Activated naive CD8-positive, alpha-beta T cell treated with anti-CD3 and anti-CD28 coated beads for 36 hours (primary cell): ENCODE measurements at regions not wholly inside any gene's neighbourhood (a gene's known extent, or its start where the extent isn't known, plus 50 kb on each side); places are given as distances from the start of the nearest gene placed in this dataset.
"Not testable (repeated sequence)": the region's sequence is repeated elsewhere in the genome, so short reads cannot be mapped to it uniquely, and the experiment has no call there.

ENCODE experiments used
- DNase-seq: peaks from one replicate; pipeline ENCODE4 v3.0.0; 2021
- H3K27ac Mint-ChIP-seq: one replicate; pipeline ENCODE4 v1.8.0; 2022; ENCODE audit warnings: mild to moderate bottlenecking, moderate library complexity, mixed read lengths
- H3K27me3 Mint-ChIP-seq: one replicate; pipeline ENCODE4 v1.8.0; 2022; ENCODE audit warnings: mild to moderate bottlenecking, mixed read lengths
- H3K36me3 Mint-ChIP-seq: one replicate; pipeline ENCODE4 v1.8.0; 2021; ENCODE audit warnings: mild to moderate bottlenecking, mixed read lengths
- H3K4me1 Mint-ChIP-seq: one replicate; pipeline ENCODE4 v1.8.0; 2021; ENCODE audit warnings: mixed read lengths
- H3K4me3 Mint-ChIP-seq: one replicate; pipeline ENCODE4 v1.8.0; 2022; ENCODE audit warnings: mild to moderate bottlenecking, moderate library complexity, mixed read lengths
- H3K9me3 Mint-ChIP-seq: one replicate; pipeline ENCODE4 v1.8.0; 2022; ENCODE audit warnings: mixed read lengths

DNA sequence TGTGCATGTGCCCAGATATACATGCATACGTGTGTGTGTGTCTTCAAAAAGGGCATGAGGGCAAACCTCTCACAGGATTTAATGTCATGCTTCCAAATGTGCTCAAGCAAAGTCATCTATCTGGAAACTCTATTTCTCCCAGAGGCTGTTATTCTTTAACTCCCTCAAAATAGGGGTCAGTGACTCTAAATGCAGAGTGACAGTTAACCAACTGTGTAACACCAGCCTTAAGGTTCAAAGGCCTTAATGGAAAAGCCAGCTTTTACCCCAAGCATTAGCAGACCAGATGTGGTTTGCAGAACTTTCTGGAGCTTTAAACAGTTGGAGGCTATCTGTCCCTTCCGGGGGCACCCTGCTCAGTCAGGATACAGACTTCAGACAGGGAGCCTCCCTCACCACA is 70.4 kb upstream of the SLC7A14 start:
- Mint-ChIP-seq H3K4me3 (no peak overlapping the region), H3K27me3 (peaks cover 16% of the 10 kb centered on the region), H3K4me1 (no peaks in the 10 kb centered on the region), H3K27ac (no peak overlapping the region), H3K36me3 (no peaks in the 10 kb centered on the region), H3K9me3 (no peaks in the 10 kb centered on the region)
- DNase-seq: no peak

DNA sequence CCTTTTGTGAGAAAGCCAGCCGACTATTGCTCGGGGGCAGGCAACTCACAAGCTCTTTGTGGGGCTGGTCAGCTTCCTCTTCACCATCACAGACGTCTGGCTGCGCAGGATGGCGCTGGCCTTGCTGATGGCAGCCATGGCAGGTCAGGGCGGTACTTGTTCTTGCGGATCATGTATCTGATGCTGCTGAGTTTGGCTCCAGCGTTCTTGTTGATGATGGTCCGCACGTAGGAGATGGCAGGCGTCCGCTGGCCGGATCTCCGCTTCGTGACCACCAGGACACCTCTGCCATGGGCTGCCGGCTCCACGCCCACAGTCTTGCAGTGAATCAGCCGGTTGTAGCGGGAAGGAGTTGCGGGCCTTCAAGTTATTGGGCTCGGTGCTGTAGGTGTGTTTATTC is 67.9 kb upstream of the SLC7A14 start:
- Mint-ChIP-seq H3K9me3 (no peaks in the 10 kb centered on the region), H3K4me1 (no peaks in the 10 kb centered on the region), H3K27ac (no peak overlapping the region), H3K36me3 (no peaks in the 10 kb centered on the region), H3K4me3 (no peak overlapping the region), H3K27me3 (peaks cover 23% of the 10 kb centered on the region)
- DNase-seq: no peak

DNA sequence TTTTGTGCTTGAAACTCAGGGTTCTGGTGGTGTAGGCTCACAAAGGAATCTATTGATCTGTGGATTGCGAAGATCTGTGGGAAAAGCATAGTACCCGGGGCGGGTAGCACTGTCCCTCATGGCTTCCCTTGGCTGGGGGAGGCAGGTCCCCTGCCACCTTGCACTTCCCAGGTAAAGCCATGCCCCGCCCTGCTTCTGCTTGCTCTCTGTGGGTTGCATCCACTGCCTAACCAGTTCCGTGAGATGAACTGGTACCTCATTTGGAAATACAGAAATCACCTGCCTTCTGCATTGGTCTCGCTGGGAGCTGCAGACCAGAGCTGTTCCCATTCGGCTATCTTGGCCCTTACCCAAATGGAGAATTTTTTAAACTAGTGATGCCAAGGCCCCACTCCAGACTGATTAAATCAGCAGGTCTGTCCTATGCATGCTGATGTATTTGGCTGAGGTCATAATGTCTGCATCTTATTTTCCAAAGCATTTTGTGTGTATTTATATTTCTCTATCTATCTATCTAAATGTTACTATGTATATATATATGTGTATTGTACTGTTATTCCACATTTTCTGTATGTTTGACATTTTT is 65.5 kb upstream of the SLC7A14 start:
- H3K9me3 Mint-ChIP-seq: no peaks in the 10 kb centered on the region
- no peak overlapping the region for H3K4me3 Mint-ChIP-seq
- DNase-seq: no peak
- H3K27me3 Mint-ChIP-seq: peaks cover 18% of the 10 kb centered on the region
- no peak overlapping the region for H3K27ac Mint-ChIP-seq
- no peaks in the 10 kb centered on the region for H3K4me1 Mint-ChIP-seq
- no peaks in the 10 kb centered on the region for H3K36me3 Mint-ChIP-seq

DNA sequence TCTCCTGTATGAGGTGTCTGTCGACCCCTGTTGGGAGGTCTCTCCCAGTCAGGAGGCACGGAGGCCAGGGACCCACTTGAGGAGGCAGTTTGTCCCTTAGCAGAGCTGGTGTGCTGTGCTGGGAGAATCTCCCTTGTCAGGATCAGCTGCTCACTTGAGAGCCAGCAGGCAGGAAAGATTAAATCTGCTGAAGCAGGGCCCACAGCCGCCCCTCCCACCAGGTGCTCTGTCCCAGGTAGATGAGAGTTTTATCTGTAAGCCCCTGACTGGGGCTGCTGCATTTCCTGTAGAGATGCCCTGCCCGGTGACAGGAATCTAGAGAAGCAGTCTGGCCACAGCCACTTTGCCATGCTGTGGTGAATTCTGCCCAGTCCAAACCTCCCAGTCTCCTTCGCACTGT is 64.7 kb upstream of the SLC7A14 start:
- H3K27me3 Mint-ChIP-seq: peaks cover 25% of the 10 kb centered on the region
- not testable (repeated sequence) for H3K36me3 Mint-ChIP-seq, H3K9me3 Mint-ChIP-seq, DNase-seq, H3K4me1 Mint-ChIP-seq, H3K4me3 Mint-ChIP-seq, H3K27ac Mint-ChIP-seq

- peaks cover 5% of the 10 kb centered on the region for H3K9me3 Mint-ChIP-seq
- no peak overlapping the region for H3K4me3 Mint-ChIP-seq
- H3K36me3 Mint-ChIP-seq: no peaks in the 10 kb centered on the region
- DNase-seq: no peak
- peaks cover 16% of the 10 kb centered on the region for H3K27me3 Mint-ChIP-seq
- H3K4me1 Mint-ChIP-seq: no peaks in the 10 kb centered on the region
- no peak overlapping the region for H3K27ac Mint-ChIP-seq
Observed at GRCh38 chr3:170644711-170645110, 58.8 kb upstream of the SLC7A14 start.

GRCh38 chr3:170643831-170644230 is 58.0 kb upstream of the SLC7A14 start:
- no peak overlapping the region for H3K27ac Mint-ChIP-seq
- peaks cover 5% of the 10 kb centered on the region for H3K9me3 Mint-ChIP-seq
- DNase-seq: no peak
- peaks cover 16% of the 10 kb centered on the region for H3K27me3 Mint-ChIP-seq
- no peak overlapping the region for H3K4me3 Mint-ChIP-seq
- H3K4me1 Mint-ChIP-seq: no peaks in the 10 kb centered on the region
- no peaks in the 10 kb centered on the region for H3K36me3 Mint-ChIP-seq

DNA sequence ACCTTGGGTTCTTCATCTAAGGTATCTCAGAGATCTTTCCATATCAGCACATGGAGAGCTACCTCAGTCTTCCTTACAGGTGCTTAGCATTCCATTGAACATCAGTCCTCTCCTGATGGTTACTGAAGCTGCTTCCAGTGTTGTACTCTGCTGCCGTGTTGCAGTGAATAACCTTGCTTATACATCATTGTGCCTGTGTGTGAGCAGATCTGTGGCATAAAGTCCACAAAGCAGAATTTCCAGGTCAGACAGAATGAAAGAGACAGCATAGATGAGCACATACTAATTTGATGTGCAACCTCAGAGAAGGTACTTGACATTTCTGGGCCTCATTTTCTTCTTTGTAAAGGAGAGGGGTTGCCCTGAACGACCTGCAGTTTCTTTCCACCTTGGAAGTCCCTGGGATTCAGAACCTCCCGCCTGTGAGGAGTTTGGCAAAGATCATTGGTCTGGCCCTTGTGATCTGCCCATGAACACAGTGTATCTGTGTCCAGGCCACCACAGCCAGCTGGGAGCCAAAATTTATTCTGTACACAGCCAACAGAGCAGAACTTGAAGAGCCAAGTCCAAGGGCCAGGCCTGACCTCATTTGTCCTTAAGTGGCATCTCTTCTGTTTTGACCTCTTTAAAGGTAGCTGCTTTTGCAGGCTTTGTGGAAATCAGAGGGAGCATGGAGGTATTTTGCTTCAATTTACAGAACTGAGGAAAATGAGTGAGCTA is 57.2 kb upstream of the SLC7A14 start:
- Mint-ChIP-seq H3K4me1 (no peaks in the 10 kb centered on the region), H3K27ac (no peak overlapping the region), H3K36me3 (no peaks in the 10 kb centered on the region), H3K9me3 (peaks cover 5% of the 10 kb centered on the region), H3K4me3 (no peak overlapping the region), H3K27me3 (peaks cover 16% of the 10 kb centered on the region)
- no peak for DNase-seq

GRCh38 chr3:170641510-170642236 is 55.8 kb upstream of the SLC7A14 start:
- DNase-seq: no peak
- Mint-ChIP-seq H3K27me3 (peaks cover 16% of the 10 kb centered on the region), H3K4me3 (no peak overlapping the region), H3K4me1 (no peaks in the 10 kb centered on the region), H3K9me3 (peaks cover 5% of the 10 kb centered on the region), H3K36me3 (no peaks in the 10 kb centered on the region), H3K27ac (no peak overlapping the region)

GRCh38 chr3:170640737-170641171 is 54.9 kb upstream of the SLC7A14 start:
- peaks cover 5% of the 10 kb centered on the region for H3K9me3 Mint-ChIP-seq
- H3K4me1 Mint-ChIP-seq: no peaks in the 10 kb centered on the region
- DNase-seq: no peak
- no peak overlapping the region for H3K27ac Mint-ChIP-seq
- H3K36me3 Mint-ChIP-seq: no peaks in the 10 kb centered on the region
- no peak overlapping the region for H3K4me3 Mint-ChIP-seq
- peaks cover 17% of the 10 kb centered on the region for H3K27me3 Mint-ChIP-seq

DNA sequence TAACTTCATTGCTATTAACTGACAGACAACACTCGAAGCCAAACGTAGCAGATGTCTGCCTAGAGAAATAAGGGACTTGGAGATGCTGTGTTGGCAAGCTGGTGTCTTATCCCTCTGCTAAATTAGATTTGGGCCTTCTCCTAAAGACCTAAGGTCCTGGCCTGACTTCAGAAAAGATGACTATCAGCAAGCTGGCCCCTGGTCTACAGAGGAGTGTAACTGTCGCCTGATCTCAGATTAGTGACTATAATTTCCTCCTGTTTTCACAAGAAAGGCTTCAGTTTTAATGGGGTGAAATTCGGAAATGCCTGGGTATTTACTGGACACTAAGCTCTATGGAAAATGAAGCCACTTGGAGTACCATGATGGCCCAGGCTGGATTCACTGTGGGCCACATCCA is 53.1 kb upstream of the SLC7A14 start:
- H3K4me3 Mint-ChIP-seq: no peak overlapping the region
- H3K9me3 Mint-ChIP-seq: no peaks in the 10 kb centered on the region
- DNase-seq: no peak
- no peak overlapping the region for H3K27ac Mint-ChIP-seq
- no peaks in the 10 kb centered on the region for H3K4me1 Mint-ChIP-seq
- no peaks in the 10 kb centered on the region for H3K36me3 Mint-ChIP-seq
- peaks cover 14% of the 10 kb centered on the region for H3K27me3 Mint-ChIP-seq

DNA sequence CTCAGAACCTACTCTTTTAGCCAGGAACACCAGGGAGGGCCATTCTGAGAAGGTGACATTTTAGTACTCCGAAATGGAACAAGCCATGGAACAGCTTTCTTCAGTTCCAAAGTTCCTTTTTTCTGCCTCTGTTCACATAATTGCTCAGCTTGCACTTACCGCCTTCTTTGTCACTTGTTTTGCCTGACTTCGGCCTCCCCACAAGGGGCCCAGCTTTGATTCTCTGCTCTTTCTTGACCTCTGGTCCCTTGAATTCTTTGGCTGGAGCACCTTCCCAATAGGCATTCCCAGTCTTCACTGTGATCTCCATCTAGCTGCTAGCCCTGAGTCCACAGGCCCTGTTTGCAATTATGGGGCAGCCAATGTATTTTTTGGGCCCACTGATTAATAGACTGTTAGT is 51.4 kb upstream of the SLC7A14 start:
- Mint-ChIP-seq H3K36me3 (no peaks in the 10 kb centered on the region), H3K27me3 (peaks cover 10% of the 10 kb centered on the region), H3K4me3 (no peak overlapping the region), H3K4me1 (peaks cover 2% of the 10 kb centered on the region), H3K27ac (no peak overlapping the region), H3K9me3 (no peaks in the 10 kb centered on the region)
- no peak for DNase-seq

GRCh38 chr3:170636400-170636973 is 50.6 kb upstream of the SLC7A14 start:
- DNase-seq: no peak
- H3K9me3 Mint-ChIP-seq: no peaks in the 10 kb centered on the region
- no peaks in the 10 kb centered on the region for H3K36me3 Mint-ChIP-seq
- H3K27ac Mint-ChIP-seq: no peak overlapping the region
- no peak overlapping the region for H3K4me3 Mint-ChIP-seq
- peaks cover 2% of the 10 kb centered on the region for H3K4me1 Mint-ChIP-seq
- H3K27me3 Mint-ChIP-seq: peaks cover 11% of the 10 kb centered on the region
